ENCODE measurements at regions not wholly inside any gene's neighbourhood (a gene's known extent, or its start where the extent isn't known, plus 50 kb on each side); places are given as distances from the start of the nearest gene placed in this dataset.

DNA sequence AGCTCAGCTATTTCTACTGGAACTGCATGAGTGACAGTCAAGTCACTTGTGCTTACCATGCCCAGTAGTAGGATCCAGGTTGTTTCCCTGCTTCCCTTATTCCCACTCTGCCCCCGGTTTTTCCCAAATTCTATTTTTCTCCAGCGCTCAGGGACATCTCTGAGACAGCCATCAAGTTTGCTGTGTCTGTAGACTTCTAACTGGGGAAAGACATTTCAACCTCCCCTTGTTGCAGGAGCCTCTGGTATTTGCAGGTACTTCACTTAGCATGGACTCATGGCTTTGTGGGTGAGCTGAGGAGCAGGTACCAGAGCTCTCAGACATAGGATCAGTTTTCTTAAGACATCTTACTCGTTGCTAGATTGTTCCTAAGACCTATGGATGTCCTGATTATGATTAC is 801.6 kb upstream of the RBFOX1 start:
- TF ChIP-seq EP300 (IDR thresholded peaks at IDR 0.05; ENCODE audit: borderline replicate concordance) (no peak), REST (IDR thresholded peaks at IDR 0.05; ENCODE audit: low read depth) (no peak), RAD21 (IDR thresholded peaks at IDR 0.05; ENCODE audit: low read depth) (no peak), TEAD4 (IDR thresholded peaks at IDR 0.05) (no peak), TAF1 (IDR thresholded peaks at IDR 0.05; ENCODE audit: low read depth) (no peak), CEBPB (IDR thresholded peaks at IDR 0.05) (no peak), ZBTB7A (IDR thresholded peaks at IDR 0.05; ENCODE audit: low read depth) (no peak), EGR1 (IDR thresholded peaks at IDR 0.05) (no peak), CREB1 (IDR thresholded peaks at IDR 0.05; ENCODE audit: low read depth) (no peak), FOXM1 (IDR thresholded peaks at IDR 0.05; ENCODE audit: borderline replicate concordance, low read depth) (no peak), NFIC (IDR thresholded peaks at IDR 0.05) (no peak), YY1 (IDR thresholded peaks at IDR 0.05; ENCODE audit: low read depth) (no peak)
- TF ChIP-seq, protein P1, sequence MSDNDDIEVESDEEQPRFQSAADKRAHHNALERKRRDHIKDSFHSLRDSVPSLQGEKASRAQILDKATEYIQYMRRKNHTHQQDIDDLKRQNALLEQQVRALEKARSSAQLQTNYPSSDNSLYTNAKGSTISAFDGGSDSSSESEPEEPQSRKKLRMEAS (IDR thresholded peaks at IDR 0.05) = no peak

Data from Ishikawa (cell line).